DMS153 (cell line): ENCODE measurements at regions not wholly inside any gene's neighbourhood (a gene's known extent, or its start where the extent isn't known, plus 50 kb on each side); places are given as distances from the start of the nearest gene placed in this dataset.
"Not testable (repeated sequence)": the region's sequence is repeated elsewhere in the genome, so short reads cannot be mapped to it uniquely, and the experiment has no call there.

Experiments used
- DNase-seq: peaks from one replicate; lab custom pipeline; 2025; lab: John Stamatoyannopoulos, UW

DNA sequence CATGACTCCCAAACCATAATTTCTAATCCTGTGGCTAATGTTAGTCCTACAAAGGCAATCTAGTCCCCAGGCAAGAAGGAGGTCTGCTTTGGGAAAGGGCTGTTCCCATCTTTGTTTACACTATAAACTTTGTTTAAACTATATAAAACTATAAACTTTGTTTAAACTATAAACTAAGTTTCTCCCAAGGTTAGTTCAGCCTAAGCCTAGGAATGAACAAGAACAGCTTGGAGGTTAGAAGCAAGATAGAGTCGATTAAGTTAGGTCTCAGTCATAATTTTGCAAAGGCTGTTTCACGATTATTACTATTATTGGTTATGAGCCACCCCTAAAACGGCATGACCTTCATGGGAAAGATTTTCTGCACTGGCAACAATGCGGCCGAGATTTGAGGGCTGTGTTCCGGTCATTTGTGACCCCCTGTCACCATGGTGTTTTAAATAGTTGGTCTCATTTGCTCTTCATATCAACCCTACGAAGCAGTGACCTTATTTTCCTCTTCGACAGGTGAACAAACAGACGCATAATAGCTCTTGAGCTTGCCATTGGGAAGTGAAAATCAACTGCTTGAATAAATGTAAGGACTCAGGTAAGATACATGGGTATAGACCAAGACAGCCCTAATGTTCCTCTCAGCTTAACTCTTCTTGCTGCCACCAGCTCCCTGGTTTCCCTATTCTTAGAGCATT, 322.6 kb upstream of the TMEM132C start:
- DNase-seq: peak; percentile 47

DNA sequence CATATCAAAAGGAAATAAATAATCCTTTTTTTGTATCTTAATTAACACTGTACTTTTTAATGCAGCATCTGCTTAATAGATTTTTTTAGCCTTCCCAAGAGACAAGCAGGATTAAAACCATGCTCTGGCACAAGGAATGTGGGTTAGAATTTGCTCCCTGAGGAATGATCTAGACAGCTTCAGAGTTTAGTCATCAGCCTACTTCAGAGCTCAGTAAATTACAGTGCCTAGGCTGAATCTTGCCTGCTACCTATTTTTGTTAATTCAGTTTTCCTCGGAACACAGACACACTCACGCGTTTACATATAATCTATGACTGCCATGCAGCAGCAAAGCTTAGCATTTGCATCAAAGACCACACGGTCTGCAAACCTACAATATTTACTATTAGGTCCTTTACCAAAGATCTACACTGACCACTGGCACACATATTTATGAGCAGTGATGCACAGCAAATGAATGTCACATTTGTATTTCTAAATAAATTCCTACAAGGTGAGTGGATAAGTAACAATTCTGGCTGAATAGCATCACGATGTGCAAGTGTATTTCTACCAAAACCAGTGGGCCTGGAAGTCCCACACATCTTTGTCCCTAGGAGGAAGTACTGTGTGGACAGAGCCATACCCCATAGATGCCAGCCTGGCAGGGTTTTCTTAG, 309.8 kb upstream of the TMEM132C start:
- no peak for DNase-seq

DNA sequence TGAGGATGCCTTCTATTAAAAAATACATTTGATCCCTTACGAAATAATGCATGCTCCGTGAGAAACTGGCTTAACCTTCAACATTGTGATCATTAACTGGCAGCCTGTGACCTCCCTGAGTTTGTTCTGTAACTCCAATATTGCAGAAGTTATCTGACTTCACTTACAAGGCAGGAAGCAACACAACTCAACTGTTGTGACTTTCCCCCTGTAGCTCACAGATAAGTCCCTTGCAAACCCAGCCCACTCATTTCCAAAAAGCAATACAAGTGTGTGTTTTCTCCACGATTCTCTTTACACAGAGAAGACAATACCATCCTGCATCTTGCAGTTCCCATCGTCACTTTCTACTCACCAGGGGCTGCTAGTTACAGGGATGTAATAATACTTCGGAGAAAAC, 304.7 kb upstream of the TMEM132C start:
- no peak for DNase-seq

DNA sequence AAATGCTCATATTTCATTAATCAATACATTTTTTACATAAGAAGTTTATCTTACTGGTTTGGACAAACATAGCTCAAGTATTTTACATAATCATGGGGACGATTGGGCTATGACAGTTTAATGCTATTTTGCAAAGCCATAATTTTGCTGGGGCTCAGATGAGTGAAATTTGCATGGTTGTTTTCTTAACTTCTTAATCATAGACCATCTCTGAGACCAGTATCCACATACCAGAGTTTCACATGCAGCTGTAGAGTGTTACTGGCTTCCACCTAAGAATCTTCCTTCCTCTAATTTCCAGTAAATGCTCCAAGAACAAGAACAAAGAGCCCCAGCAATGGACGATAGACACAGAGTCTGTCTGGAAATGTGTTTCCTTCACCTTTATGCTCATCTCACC, 303.0 kb upstream of the TMEM132C start:
- DNase-seq: no peak

DNA sequence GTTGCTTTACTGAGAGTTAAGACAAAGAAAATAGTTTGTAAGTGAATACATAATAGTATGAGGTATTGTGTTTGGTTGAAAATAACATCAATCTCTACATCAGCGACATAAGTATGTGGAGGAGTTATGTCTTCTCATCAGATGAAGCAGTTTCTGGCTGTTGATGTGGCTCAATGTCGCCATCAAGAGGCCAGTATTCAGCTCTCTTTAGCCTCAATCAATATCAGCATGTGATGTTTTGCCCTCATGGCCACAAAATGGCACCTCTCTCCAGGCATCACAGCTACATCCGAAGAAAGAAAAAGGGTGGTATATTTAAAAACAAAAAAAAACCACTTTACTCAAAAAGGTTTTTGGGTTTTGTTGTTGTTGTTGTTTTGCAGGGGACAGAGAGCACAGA, 302.3 kb upstream of the TMEM132C start:
- no peak for DNase-seq

DNA sequence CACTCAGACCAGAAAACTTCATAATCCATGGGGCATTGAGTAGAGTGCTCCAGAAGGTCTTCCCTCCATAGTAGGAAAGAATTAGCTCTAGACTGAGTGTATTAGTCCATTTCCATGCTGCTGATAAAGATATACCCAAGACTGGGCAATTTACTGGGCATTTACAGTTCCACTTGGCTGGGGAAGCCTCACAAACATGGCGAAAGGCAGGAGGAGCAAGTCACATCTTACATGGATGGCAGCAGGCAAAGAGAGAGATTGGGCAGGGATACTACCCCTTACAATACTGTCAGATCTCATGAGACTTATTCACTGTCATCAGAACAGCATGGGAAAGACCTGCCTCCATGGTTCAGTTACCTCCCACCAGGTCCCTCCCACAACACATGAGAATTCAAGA, 300.6 kb upstream of the TMEM132C start:
- no peak for DNase-seq

DNA sequence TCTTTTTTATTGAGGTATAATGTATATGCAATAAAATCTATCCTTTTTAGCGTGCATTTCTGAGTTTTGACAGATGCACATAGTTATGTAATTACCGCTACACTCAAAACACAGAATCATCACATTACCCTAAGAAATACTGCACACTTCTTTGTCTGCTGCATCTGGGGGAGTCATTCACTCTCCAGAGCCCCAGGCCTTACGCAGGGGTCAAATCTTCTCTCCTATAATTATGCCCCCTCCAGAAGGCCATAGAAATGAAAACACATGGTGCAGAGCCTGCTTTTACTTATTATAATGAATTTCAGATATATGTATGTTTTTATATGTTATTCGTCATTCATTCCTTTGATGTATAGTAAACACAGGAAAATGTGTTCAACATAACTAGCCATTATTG, 296.5 kb upstream of the TMEM132C start:
- no peak for DNase-seq

DNA sequence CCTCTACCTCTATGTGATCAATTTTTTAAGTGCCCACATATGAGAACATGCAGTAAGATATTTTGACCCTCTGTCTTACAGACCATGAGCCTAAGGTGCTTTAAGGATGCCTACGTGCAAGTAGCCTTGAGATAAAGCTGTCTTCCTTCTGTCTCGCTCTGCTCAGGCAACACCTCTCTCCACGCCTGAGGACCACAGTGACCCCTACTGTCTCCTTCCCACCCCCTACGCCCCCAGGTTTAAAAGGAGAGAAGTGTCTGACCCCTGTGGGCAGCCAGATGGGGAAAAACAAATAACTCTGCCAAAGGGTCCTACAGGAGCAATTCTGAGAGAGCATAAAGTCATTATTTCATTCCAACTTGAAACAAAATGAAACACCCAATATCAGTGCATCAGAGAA, 286.4 kb upstream of the TMEM132C start:
- DNase-seq: no peak

DNA sequence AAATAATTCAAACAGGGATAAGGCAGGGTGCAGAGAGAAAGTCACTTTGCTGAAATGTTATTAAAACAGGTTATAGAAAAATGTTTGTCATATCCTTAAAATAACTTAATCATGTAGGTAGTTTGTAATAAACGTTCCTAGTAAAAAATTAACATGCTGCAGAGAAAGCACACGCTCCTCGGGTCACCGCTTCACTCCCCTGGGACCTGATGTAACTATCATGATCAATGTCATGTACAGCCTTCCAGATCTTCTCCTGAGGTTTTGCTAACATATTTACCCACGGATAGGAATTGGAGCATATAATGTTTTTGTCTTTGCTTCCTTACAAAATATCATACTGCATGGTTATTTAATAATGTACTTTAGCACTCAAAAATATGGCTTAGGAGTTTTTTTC, 285.1 kb upstream of the TMEM132C start:
- no peak for DNase-seq

DNA sequence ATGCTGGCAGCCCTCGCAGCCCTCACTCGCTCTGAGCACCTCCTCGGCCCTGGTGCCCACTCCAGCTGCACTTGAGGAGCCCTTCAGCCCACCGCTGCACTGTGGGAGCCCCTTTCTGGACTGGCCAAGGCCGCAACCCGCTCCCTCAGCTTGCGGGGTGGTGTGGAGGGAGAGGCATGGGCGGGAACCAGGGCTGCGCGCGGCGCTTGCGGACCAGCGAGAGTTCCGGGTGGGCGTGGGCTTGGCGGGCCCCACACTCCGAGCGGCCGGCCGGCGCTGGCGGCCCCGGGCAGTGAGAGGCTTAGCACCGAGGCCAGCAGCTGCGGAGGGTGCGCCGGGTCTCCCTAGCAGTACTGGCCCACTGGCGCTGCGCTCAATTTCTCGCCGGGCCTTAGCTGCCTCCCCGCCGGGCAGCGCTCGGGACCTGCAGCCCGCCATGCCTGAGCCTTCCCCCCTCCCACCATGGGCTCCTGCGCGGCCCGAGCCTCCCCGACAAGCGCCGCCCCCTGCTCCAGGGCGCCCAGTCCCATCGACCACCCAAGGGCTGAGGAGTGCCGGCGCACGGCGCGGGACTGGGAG, 283.7 kb upstream of the TMEM132C start:
- DNase-seq: not testable (repeated sequence)

DNA sequence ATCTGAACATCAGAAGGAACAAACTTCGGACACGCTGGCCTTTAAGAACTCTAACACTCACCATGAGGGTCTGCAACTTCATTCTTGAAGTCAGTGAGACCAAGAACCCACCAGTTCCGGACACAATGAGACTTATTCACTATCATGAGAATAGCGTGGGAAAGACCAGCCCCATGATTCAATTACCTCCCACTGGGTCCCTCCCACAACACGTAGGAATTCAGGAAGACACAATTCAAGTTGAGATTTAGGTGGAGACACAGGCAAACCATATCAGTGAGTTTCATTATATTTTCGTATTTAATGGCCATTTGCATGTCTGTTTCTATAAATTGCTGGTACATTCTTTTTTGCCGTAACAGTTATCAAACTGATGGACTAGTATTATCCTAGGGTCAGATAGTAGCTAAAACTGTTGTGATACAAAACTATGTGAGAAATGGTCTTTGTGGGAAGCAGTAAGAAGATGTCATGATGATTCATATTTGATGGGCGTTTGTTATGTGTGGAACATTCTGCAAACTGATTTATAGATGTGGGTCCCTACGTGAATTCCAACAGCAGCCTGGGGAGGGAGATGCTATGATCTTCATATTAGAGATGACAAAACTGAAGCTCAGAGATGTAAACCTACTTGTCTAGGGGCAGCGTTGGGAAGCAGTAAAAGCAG, 282.4 kb upstream of the TMEM132C start:
- no peak for DNase-seq

DNA sequence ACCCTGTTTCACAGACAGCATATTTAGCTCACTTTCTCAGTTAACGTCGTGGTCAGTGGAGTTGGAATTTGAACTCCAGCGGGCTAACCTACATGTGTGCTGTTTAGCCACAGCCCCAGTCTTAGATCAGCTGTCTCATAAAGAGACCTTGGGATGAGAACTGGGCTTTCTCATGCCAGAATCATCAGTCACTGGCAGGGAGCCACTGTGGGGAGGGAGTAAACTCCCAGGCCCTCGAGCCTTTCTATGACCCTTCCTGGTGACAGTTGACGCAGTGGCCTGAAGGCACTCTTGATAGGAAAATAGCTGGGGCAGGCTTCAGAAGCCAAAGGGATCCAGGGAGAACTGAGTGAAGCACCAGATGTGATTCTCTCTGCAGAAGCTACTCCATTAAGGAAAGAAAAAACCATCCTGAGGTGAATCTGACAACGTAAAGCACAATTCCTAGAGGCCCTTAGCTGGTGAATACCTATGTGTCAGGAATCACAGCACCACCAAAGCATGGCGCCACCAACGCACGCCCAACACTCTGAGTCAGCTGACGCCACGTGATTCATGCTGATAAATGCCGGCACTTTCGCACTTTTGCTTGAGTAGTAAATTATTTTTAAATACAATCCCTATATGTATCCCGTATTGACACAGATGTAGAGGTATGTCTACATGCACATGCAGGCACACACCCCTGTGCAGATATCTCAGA, 279.6 kb upstream of the TMEM132C start:
- DNase-seq: no peak

DNA sequence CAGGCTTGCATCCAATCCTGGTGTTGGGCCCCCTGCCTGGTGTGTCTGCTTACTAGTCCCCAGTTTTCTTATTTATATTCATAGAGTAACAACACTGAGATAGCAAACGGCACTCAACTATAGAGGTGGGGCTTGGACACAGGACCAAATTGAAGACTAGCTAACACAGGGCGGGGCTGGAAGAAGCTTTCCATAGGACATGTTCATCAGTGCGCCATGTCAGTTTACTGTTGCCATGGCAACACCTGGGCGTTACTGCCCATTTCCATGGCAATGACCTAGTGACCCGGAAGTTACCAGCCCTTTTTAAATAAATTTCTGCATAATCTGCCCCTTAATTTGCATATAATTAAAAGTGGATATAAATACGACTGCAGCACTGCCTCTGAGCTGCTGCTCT, 275.5 kb upstream of the TMEM132C start:
- DNase-seq: no peak

DNA sequence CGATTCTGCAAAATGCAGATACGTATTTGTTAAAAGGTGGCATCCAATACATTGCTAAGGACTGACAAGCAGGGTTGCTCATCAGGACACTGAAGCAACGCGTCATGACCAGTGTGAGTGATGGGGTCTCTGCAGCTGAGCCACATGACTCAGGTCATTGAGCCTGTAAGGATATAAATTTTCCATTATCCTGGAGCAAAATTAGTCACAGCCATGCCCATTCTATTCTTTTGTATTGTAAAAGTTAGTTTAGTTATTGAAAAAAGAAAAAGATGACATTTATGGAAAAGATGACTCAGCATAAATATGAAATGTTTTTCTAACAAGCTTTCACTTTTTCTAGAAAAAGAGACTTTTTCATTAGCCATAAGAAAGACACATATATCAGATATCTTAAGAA, 268.0 kb upstream of the TMEM132C start:
- no peak for DNase-seq

DNA sequence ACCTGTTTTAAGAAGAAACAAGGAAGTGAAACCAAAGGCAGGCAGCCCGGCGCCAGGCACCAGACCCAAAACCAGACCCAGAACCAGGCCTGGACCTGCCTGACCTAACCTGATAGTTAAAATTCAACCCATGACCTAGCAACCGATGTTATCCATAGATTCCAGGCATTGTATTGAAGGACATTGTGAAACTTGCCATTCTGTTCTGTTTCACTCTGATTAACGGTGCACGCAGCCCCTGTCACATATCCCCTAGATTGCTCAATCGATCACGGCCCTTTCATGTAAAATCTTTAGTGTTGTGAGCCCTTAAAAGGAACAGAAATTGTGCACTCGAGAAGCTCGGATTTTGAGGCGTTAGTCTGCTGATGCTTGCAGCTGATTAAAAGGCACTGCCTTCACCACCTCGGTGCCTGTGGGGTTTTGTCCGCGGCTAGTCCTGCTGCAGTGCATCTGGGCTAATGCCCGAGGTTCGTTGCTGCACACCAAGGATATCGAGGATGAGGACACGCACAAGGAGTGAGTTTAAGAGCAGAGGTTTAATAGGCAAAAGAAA, 262.5 kb upstream of the TMEM132C start:
- no peak for DNase-seq

DNA sequence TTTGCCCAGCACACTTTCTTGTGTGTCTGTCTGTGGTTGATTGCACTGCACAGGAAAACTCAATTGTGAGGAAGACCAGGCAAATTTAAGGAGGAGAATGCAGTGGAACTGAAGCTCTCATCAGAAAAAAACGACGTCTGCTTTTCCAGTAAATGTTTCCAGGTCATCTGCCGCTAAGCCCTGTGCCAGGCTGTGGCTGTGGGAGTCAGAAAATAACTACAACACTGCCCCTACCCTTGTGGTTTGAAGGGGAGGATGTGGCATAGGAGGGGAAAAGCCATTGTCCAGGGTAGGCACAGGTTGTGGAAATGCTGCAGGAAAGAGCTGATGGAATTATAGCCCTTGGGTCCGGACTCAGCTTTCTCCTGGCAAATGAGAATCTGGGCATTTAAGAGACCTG, 259.7 kb upstream of the TMEM132C start:
- DNase-seq: no peak

DNA sequence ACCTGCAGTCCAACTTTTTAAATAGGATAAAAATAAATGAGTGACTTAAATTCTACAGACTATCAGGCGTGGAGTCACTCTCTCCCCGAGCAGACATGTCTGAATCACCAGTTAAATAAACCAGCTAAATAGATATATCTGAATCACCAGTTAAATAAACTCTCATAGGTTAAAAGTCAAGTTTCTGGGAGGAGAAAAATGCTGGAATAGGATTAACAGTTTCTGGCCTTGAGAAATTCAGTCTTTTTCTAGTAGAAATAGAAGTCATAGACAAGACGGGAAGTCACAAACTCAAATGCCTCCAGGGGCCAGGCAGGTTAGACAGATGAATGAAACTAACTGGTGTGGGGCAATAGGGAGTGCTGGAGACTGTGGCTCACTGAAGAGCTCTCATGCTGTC, 258.6 kb upstream of the TMEM132C start:
- no peak for DNase-seq

DNA sequence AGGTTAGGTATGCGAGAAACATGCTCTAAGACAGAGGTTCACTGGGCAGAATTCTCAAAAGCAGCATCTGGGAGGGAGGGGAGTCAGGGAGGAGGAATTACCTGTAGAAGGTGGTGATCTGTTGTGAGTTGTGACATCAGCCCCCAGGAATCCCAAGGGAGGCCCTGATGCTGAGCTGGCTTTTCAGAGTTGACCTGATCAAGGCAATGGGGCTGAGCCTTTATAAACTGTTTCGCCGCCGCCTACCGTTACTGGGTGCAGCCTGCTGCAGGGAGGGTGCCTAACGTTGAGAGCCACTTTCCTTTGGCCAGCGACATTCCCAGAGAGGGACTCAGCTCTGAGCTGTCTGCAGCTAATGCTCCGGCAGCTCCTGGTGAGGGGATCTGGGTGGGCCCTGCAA, 257.9 kb upstream of the TMEM132C start:
- DNase-seq: no peak

DNA sequence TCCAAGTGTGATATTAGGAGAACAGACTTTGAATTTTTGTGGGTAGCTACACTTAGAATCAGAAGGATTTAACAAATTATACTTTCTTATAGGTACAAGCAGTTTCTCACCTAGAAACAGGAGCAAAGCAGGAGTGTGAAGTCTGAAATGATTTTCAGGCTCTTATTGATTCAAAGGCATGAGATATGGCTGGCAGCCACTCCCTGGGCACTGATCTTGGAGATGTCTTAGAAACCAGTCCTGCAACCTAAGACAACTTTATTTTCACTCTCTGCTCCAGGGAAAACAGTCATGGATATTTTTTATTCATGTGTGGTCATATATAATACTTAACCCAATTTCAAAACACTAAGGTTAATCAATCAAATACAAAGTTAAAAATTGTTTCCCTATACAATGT, 254.9 kb upstream of the TMEM132C start:
- no peak for DNase-seq

DNA sequence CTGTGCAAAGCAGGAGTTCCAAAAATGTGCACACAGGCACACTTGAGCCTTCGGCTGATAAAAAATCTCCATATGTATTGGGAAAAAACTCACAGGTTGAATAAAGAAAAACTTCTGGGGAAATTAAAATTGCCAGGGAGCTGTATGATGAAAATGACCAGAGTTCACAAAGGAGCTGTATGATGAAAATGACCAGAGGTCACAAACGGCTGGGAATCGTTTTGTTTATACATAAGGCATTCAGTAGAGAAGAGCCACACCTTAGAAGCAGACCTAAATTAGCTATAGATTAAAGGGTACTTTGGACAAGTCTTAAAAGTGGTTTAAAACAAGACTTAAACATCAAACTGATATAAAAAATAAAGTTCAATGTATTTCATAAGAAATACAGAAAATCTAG, 251.7 kb upstream of the TMEM132C start:
- DNase-seq: no peak

DNA sequence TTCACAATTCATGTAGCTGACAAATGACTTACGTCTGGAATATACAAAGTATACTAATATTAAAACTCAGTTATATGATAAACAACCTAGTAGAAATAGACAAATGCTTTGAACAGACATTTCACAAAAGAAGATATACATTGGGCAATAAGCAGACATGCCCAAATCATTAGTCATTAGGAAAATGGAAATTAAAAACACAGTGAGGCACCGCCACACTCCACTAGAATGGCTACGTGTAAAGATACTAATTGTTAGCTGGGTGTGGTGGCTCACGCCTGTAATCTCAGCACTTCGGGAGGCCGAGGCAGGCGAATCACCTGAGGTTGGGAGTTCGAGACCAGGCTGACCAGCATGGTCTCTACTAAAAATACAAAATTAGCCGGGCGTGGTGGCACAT, 248.9 kb upstream of the TMEM132C start:
- DNase-seq: no peak

DNA sequence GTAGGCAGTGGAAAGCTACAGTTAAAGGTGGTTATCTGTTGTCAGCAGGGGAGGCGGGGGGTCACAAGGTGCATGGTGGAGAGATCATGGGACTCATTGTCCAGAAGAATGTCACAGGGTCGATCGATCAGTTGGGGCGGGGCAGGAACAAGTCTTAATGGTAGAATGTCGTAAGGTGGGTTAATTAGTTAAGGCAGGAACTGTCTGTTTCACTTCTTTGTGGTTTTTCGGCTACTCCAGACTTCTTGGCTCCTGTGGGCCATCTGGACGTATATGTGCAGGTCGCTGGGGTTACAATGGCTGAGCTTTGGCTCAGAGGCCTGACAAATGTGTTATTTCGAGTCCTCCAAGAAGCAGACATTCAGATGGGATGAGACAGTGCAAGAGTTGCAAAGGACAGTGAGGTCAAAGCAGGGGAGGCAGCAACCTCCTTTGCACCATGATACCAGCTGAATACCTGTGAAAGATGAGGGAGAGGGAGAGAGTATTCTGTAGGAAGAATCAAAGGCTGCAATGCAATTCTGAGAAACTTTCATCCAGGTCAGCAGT, 246.9 kb upstream of the TMEM132C start:
- DNase-seq: no peak
